Fibroblast of villous mesenchyme (primary cell): ENCODE measurements at regions not wholly inside any gene's neighbourhood (a gene's known extent, or its start where the extent isn't known, plus 50 kb on each side); places are given as distances from the start of the nearest gene placed in this dataset.

Experiments
- DNase-seq: peaks from one replicate; pipeline ENCODE4 v3.0.0-alpha.2; 2010; ENCODE audit warnings: low read depth
- H3K4me3 ChIP-seq: 2 replicates; pipeline ENCODE4 v1.5.1; 2011; ENCODE audit warnings: low read depth, mild to moderate bottlenecking, low read length
- TF ChIP-seq, protein P1 (sequence below): IDR thresholded peaks from 2 replicates; pipeline ENCODE4 v1.5.1; 2012; ENCODE audit warnings: low read depth, mild to moderate bottlenecking, low read length; ENCODE audit not compliant: insufficient read depth

DNA sequence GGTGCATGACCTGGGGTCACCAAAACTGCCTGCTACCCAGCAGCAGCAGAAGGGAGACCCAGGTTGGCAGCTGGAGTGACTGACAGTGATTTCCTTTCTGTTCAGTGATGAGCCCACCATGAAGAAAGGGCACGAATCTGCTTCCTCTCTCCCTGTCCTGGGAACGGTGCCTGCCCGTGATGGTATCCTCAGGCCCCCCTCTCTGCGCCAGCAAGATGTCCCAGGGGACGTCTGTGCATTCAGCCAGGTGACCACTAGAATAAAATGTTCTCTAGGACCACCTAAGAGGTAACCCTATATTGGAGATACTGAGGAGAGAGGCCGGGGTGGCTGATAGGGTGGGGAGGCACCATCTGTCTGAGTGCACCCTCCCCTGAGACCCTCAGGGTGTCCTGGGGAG, 294.7 kb downstream of the QKI start:
- H3K4me3 ChIP-seq = no peak overlapping the region
- DNase-seq = no peak
- TF ChIP-seq, protein P1, sequence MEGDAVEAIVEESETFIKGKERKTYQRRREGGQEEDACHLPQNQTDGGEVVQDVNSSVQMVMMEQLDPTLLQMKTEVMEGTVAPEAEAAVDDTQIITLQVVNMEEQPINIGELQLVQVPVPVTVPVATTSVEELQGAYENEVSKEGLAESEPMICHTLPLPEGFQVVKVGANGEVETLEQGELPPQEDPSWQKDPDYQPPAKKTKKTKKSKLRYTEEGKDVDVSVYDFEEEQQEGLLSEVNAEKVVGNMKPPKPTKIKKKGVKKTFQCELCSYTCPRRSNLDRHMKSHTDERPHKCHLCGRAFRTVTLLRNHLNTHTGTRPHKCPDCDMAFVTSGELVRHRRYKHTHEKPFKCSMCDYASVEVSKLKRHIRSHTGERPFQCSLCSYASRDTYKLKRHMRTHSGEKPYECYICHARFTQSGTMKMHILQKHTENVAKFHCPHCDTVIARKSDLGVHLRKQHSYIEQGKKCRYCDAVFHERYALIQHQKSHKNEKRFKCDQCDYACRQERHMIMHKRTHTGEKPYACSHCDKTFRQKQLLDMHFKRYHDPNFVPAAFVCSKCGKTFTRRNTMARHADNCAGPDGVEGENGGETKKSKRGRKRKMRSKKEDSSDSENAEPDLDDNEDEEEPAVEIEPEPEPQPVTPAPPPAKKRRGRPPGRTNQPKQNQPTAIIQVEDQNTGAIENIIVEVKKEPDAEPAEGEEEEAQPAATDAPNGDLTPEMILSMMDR = no peak

DNA sequence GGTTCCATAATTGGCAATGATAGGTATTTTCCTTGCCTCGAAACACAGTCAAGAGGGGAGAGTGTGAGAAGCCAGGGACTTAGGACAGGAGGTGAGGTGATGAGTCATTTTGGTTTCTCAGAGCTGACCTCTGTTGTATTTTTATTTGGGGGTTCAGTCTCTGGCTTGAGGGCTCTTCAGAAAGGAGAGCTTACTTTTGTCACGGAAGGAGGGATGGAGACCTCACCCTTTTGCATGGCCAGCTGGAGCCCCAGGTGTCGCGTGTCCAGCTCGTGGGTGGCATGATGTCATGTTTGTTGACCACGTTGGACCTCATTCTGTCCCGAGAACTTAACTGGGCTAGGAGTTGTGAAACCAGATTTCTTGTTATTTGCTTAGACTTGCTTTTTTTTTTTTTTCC, 293.9 kb downstream of the QKI start:
- TF ChIP-seq, protein P1 = no peak
- DNase-seq = no peak
- no peak overlapping the region for H3K4me3 ChIP-seq

GRCh38 chr6:163707387-163708355, 293.2 kb downstream of the QKI start:
- TF ChIP-seq, protein P1 = no peak
- no peak overlapping the region for H3K4me3 ChIP-seq
- DNase-seq = no peak

DNA sequence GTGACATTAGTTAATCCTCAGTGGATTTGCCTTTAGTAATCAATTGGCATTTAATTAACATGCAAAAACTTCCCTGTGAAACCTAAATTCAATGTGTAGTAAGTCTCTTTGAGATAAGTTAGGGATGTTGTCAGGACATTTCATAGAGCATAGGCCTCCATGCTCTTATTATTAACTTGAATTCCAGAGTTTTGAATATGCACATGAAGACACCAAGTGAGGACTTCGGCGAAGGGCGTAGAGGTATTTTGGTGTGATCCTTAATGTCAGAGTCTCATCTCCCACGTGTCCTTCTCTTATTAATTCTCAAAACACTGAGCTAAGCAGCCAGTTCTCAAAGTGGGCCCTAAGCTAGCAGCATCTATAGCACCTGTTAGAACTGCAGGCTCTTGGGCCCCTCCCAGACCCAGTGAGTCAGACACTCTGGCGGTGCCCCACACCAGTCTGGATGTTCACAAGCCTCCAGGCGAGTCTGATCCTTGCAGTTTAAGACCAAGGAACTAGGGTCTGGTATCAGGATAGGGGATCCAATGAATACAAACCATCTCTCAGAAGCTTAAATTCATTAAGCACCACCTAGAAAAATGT, 292.1 kb downstream of the QKI start:
- TF ChIP-seq, protein P1 = no peak
- DNase-seq = no peak

GRCh38 chr6:163705923-163706322, 291.4 kb downstream of the QKI start:
- DNase-seq = no peak
- TF ChIP-seq, protein P1 = no peak
- H3K4me3 ChIP-seq = no peak overlapping the region

More for the DNA sequence above, 292.1 kb downstream of the QKI start:
- H3K4me3 ChIP-seq = no peak overlapping the region

DNA sequence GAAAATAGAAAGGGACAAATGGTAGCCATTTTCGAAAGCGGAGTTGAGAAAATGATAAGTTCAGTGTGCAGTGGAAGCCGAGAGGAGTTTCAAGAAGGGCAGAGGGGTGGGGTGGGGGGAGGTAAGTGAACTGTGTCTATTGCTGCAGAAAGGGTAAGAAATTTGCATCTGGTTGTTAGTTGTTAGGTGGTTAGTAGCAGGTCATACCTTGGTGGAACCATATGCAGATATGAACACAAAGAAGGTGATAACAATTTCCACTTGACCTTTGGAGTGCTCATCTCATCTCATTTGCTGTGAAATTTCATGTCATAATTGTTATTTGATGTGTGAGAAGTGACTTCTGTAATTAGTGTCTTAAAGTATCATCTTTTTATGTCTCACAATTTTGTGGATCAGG, 288.2 kb downstream of the QKI start:
- TF ChIP-seq, protein P1 = no peak
- no peak for DNase-seq
- H3K4me3 ChIP-seq = no peak overlapping the region

DNA sequence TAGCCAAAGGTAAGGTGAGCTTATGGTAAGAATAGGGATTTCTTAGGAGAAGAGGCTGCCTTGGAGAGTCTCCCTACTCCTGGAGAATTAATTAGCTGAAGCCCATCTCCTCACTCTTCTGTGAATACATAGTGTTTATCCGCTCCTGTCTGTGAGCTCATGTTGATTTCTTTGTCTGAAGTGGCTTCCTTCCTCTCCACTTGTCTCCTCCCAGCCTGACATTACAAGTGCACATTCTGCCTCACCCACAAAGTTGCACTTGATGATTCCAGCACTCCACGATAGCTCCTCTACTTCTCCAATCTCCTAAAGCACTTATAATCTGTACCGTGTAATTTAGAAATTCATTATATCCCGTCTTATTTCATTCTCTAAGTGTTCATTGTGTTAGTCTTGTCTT, 287.2 kb downstream of the QKI start:
- TF ChIP-seq, protein P1 = no peak
- no peak overlapping the region for H3K4me3 ChIP-seq
- no peak for DNase-seq
